Right renal cortex interstitium (tissue), 3 donors: ENCODE measurements at regions not wholly inside any gene's neighbourhood (a gene's known extent, or its start where the extent isn't known, plus 50 kb on each side); places are given as distances from the start of the nearest gene placed in this dataset.
"Not testable (repeated sequence)": the region's sequence is repeated elsewhere in the genome, so short reads cannot be mapped to it uniquely, and the experiment has no call there.

Experiments used
- DNase-seq, 3 donors: peaks; one replicate each; pipeline ENCODE4 v3.0.0-alpha.2; 2013; ENCODE audit warnings: low read depth in 3 of 3, low spot score in 2 of 3

GRCh38 chr4:77220828-77221613 is 64.0 kb downstream of the CCNG2 start:
- peak in 2 of 3 donors; percentile 16 to 23 for DNase-seq

- peak in 2 of 3 donors; percentile 27 for DNase-seq
Observed at GRCh38 chr4:77225022-77225421, 68.0 kb downstream of the CCNG2 start.

DNA sequence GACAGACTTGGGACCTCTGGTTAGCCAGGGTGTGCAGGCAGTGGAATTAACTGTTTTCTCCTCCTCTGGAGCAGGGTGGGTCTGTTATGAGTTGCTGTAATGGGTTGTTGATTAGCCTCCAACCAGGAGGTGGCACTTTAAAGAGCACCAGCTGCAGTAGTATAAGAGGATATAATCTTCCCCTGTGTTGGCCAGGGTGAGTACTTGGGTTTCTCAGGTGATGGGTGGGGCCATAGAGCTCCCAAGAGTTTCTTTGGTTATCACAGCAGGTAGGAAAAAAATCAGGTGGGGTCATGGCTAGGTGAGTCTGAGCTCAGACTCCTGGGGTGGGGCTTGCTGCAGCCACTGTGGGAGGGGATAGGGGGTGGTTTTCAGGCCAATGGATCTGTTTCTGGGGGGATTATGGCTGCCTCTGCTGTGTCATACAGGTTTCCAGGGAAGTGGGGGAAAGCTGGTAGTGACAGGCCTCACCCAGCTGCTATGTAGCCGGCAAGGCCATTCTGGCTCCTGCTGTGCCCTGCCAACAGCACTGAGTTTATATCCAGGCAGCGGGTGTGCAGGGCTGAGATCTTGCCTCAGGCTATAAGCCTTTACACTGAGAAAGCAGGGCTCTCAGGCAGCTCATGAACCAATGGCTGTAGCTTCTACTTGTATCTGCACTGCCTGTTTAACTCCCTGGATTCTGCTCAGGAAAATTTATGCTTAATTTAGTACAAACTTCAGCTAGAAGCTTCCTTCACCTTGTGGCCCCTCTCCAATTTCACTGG is 70.1 kb downstream of the CCNG2 start:
- DNase-seq: no peak

- no peak for DNase-seq
Observed at GRCh38 chr4:77229433-77229832, 72.4 kb downstream of the CCNG2 start.

- DNase-seq: no peak
Observed at GRCh38 chr4:77232653-77233052, 75.6 kb downstream of the CCNG2 start.

DNA sequence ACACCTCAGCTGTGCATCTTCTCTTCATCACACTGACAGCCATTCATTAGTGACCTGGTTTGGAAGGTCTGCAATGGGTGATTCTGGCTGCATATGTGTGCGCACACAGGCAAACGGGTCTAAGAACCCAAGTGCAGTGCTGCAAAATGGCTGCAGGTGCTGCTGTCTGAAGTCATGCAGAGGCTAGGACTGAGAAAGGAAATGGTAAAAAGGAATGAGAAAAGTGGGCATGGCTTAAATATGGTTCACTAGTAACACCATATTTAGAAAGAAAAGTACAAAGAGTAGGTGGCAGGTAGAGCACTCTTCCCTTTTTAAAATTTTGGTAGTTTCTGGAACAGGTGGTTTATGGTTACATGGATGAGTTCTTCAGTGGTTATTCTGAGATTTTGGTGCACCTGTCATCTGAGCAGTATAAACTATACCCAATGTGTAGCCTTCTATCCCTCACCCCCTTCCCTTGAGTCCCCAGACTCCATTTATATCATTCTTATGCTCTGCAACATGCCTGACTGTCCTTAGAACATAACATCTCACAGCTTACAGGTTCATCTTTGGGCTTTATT is 78.4 kb downstream of the CCNG2 start:
- no peak for DNase-seq

DNA sequence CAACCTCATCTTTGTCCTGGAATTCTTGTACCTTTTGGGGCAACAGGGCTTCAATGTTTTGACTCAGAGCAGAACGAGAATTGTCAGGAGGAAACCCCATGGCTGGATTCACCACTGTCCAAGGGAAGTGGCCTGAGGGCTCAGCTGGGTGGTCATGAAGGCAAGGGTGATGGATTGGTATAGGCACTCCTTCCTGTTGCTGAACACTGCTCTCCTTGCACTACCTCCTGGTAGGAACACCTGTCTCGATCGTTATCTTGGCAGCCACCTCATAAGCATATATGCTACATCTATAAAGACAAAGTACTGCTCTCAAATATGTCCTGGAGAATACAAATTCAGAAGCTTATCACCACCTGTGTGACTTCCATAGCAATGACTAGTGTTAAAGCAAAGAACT is 79.8 kb downstream of the CCNG2 start:
- DNase-seq: no peak

DNA sequence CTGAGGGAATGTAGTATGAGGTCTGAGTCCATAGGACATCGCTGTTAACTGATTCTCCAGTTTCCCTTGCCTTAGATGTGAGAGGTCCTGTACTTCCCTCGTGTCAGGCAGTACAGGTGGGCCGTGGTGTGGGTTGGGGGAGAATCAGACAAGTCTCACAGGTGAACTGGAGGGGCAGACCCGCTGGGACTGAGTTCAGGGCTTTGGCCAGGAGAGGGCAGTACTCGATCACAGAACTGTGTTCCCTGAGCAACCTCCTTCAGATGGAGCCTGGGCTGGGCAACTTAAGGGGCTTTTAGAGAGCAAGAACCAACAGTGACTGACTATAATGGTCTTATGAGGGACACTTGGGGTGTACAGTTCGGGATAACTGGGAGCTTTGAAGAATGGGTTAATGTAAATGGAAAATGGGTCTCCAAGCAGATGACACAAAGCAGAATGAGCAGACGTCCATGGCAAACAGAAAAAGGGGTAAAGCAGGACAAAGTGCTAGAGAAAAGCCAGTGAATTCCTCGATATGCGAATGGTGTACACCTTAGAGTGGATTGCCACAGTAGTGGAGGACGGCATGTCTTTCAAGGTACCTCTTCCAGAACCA is 83.6 kb downstream of the CCNG2 start:
- peak in 2 of 3 donors; percentile 42 to 49 for DNase-seq

DNA sequence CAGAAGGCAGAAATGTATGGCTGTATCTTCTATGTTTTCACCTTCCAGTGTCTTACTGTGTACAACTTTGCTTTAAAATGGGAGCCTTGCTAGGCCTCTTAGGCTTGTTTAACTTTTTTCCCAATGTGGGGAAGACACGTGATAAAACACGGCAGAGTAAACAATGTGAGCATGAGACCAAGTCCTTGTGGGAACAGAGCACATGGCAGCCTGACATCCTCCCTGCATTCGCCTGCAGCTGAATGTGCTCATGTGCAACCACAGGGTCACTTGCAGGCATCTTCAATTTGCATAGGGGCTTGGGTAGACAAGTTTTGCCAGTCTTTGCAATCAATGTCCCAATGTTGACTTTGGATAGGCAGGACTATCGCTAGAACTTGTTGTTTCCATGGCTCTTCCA is 91.8 kb downstream of the CCNG2 start:
- no peak for DNase-seq

DNA sequence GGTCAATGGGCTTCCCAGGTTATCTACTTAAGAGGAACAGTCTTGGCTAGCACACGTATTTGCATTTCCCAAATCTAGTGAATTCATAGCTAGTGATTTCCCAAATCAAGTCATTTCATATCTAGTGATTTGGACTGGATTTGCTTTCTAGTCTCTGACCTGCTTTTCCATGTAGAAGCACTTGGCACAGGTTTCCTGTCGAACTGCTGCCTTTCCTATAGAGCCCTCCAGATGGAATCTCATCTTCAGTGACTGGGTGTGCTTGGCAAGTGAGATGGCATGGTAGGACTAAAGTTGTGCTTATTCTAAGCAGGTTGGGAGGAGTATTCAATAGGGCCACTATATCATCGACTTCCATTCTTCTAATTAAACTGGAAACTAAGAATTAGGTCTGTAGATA is 94.7 kb downstream of the CCNG2 start:
- DNase-seq: no peak

DNA sequence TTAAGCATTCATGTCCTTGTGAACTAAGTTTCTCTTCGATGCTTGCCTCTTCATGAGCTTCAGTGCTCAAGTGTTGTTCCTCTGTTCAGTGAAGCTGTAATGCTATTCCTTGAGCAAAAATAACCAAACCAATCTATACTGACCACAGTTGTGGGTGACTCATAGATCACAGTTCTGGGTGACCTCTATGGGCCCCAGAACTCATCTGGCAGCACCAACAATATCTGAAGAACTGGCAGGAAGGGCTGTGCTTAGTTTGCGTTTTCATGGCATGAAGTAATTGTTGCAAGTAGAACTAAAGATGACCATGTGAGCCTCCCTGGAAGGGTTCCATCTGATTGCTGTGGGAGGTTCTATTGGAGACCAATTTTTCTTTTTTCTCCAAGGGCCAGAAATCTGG is 106.2 kb downstream of the CCNG2 start:
- no peak for DNase-seq

DNA sequence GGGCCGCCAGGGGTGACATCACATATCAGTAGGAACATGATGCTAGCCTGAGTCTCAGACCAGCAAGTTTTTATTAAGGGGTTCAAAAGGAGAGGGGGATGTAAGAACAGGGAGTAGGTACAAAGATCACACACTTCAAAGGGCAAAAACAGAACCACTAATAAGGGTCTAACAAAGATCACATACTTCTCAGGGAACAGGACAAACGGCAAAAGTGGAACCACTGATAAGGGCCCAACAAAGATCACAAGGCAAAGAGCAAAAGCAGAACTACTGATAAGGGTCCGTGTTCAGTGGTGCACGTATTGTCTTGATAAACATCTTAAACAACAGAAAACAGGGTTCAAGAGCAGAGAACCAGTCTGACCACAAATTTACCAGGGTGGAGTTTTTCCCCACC is 107.0 kb downstream of the CCNG2 start:
- not testable (repeated sequence) for DNase-seq

DNA sequence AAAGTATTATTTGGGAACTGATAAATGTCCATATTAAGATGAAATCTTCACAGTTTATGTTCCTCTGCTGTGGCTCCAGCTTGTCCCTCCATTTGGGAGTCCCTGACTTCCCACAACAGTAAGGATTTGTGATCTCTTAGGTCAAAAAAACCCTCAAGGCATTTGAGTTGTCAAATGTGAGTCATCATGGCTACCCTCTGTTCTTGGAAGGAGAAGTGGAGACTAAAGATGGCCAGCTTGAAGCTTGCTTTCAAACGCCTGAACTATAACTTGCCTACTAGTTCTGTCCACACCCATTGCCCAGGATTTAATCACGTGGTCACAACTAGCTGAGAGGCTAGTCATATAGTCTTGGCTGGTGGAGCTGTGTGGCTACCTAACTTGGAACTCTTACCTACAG is 107.8 kb downstream of the CCNG2 start:
- no peak for DNase-seq

GRCh38 chr4:77268108-77268507 is 111.1 kb downstream of the CCNG2 start:
- DNase-seq: no peak

DNA sequence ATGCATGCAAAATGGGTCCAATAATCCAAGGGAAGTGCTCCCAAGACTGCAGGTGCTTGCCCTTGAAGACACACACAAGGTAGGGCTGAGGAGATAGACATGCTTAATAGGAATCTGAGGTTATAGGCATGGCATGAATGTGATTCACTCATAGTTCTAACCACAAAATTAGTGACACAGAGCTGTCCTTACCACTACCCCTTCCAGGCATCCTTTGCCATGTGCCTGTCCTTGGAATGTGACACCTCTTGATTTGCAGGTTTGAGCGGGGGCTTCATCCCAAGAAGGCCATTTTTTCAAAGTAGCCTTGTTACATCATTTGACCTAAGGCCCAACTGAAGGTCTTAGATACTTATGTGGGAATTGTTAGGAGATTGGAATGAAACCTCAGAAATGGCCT is 112.5 kb downstream of the CCNG2 start:
- DNase-seq: no peak

- DNase-seq: no peak
Observed at GRCh38 chr4:77273412-77273811, 116.4 kb downstream of the CCNG2 start.

GRCh38 chr4:77279114-77279513 is 122.1 kb downstream of the CCNG2 start:
- not testable (repeated sequence) for DNase-seq

GRCh38 chr4:77282305-77282704 is 125.3 kb downstream of the CCNG2 start:
- DNase-seq: no peak

- DNase-seq: no peak
Observed at GRCh38 chr4:77284036-77284435, 127.0 kb downstream of the CCNG2 start.

DNA sequence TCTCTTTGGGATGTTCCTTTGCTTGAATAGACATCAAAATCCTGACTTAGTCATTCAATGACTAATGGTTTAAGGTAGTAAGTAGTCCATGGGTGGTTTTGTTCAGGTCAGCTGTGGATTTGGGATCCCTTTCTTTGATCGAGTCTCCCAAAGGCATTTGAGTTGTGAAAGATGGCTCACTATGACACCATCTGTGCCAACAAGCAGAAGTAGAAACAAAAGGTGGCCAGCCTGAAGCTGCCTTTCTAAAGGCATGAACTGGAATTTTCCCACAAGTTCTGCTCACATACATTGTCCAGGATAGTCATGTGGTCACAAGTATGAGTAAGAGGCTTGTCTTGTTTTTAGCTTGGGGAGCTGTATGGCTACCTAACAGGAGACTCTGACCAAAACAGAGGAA is 129.9 kb downstream of the CCNG2 start:
- DNase-seq: no peak

- no peak for DNase-seq
Observed at GRCh38 chr4:77293426-77293825, 136.4 kb downstream of the CCNG2 start.
